GM21360 (cell line): ENCODE measurements at regions not wholly inside any gene's neighbourhood (a gene's known extent, or its start where the extent isn't known, plus 50 kb on each side); places are given as distances from the start of the nearest gene placed in this dataset.
"Not testable (repeated sequence)": the region's sequence is repeated elsewhere in the genome, so short reads cannot be mapped to it uniquely, and the experiment has no call there.

Experiments used
- ATAC-seq: cut with Tn5 transposase; IDR thresholded peaks from one replicate; pipeline ENCODE4 v1.9.1; 2021; ENCODE audit warnings: mild to moderate bottlenecking, moderate library complexity; ENCODE audit not compliant: unreplicated experiment

DNA sequence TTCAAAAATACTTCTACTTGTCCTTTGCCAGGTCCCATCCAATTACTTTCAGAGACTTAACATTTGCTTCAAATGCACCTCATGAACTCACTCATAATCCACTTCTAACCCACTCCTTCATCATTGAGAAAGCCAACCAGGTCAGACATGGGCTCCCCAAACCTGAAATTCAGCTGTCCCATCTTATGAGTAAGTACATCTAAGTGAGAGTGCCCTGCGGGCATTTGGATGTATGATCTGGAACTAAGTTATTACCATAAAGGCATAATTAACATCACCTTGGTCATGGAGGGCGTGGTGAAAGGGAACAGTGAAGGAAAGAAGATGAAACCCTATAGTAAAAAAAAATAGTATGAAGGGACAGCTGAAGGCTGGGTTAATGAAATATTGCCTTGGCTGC is 896.8 kb downstream of the C6orf118 start:
- ATAC-seq: no peak

DNA sequence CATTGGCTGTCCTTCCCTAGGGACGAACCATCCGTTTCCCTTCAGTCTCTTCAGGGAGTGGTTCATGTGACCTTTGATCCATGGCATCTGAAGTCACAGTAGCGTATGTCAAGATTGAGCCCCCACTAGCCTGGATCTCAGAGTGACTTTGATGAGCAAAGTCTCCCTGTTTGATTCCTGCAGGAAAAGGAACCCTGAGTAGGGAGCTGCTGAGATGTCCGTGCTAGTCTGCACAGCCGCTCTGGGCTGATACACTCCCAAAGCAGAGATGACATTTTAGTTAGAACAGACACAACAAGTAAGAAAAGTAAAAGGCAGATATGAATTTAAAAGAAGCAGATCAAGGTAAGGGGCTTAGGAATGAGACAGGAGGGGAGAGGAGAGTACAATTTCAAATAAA is 899.4 kb downstream of the C6orf118 start:
- no peak for ATAC-seq

DNA sequence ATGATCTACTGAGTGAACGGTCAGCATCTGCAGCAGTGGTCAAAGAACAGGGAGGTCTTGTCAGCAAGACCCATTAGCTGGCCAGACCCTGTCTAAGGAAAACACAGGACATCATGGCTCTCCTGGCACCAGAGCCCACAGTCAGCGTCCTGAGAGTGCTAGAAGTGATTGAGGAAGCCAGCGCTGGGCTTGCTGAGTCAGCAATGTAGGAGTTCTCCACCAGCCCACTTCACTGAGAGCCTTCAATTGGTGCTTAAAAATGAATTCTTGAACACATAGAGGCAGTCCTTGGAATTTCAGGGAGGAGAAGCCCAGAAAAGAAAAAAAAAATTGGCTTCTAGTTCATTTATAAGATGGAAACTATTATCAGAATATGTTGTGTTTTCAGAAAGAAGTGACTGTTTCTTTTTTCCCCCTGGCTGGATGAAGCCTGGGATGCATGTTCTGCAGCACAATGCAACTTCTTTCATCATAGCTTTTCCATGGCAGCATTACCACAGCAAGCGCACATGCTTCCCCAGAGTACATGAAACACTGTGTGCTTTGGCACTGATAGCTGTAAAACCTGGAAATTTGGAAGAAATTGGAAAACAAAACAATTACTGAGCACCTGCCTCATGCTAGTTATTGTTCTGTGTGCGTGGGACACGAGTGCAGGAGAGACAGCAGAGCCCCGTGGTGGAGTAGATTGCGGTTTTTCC is 899.9 kb downstream of the C6orf118 start:
- ATAC-seq: no peak

DNA sequence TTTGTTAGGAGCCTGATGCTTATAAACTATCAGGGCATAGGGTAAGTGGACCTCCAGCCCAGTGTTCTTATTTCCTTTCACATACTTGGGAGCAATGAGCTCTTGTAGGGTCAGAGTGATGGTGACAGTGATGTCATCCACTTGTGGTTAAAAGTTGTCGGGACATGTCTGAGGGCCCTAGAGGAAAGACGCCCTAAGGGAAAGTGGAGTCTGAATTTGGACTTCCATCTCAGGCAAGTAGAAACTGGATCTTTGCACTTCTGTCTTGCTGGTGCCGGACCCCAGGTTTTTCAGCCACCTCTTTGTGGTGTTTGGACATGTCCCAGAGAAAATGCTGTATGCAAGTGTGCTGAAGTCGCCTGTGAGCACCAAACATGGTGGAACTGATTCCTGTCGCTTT is 900.5 kb downstream of the C6orf118 start:
- no peak for ATAC-seq

DNA sequence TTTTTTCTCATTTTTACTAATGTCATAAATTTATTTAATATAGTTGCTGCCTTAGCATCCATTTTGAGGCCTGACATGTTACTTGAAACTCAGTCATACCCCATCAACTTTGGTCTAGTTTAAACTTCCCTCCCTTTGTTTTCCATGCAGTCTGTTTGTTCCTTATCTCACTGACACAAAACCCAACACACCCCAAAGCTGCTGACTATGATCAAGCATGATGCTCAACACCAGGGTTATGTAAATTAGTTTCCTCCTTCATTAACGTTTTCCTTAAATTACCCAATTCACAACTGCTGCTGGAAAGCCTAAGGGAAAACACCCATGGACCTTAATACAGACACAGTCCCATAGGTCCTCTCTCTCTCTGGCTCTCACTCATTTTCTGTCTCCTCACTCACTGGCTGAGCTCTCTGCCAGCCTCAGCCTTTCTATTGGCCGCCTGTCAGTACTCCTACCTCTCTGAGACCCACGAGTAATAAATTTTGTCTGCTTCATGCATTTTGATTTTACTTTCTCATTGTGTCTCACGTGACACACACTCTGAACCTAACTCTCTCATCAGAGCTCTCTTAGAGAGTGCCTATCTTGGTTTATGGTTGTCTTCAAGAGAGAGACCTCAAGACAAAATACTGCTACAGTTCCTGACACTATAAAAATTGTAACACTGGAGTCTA is 904.5 kb downstream of the C6orf118 start:
- ATAC-seq: no peak

DNA sequence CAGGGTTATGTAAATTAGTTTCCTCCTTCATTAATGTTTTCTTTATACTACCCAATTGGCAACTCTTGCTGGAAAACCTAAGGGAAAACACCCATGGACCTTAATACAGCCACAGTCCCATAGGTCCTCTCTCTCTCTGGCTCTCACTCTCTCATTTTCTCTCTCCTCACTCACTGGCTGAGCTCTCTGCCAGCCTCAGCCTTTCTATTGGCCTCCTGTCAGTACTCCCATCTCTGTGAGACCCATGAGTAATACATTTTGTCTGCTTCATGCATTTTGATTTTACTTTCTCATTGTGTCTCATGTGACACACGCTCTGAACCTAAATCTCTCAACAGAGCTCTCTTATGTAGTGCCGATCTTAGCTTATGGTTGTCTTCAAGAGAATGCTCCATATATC is 907.5 kb downstream of the C6orf118 start:
- ATAC-seq: no peak

DNA sequence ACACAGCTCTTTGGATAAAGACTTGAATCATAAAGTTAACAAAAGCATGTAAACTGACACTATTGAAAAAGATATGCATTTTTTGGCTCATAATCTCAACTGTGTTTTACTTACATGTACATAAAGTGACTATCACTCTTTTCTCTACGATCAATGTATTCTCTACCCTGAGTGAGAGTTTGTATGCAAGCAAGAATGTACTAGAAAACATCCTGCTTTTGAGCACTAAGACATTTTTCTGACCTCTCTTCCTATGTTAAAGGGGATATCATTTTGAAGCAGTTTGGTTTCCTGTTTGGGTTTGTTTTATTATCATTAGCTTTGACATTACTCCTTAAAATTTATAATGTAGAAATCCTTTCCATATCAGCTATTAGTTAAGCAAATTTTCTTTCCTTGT is 910.8 kb downstream of the C6orf118 start:
- ATAC-seq: no peak

DNA sequence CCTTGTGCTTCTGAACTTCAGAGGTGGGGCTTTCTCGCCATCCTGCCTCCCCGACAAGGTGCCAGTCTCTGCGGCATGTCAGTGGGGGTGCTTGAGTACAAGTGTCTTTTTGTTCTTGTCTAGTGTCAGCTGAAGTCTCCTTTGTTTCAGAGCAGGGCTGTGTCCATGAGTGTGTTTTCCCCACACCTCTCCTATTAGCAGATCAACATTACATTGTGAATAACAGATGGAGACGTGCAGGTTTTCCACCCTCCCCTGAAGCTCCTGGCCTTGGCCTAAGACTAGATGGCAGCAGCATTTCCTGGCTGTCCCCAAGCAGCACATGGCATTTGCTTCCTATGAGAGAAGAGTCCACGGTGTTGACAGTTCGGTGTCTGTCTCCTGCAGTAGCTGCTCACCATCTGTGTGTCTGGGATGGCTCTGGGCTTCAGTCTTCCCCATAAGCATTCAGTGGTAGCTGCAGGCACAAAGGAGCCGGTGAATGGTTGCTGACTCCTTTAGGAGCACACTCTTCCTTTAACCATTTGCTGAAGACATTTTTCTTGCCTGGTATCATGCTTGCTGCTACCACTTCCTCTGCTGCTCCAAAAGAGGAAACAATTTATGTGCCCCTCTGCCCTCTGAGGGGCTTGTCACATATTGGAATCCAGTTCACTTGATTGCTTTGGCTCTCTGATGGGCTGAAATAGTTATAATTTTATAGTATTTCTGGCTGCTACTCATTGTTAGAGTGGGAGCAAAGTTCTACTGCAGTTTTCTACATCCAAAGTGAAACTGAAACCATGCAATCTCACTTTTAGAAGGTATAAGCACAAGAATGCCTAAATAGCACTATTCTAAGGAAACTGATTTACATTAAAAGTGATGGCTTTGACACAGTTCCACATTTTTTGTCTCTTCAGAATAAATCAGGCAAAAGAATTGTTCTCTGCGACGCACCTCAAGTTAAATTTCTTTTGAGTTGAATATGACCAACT is 913.0 kb downstream of the C6orf118 start:
- ATAC-seq: no peak

DNA sequence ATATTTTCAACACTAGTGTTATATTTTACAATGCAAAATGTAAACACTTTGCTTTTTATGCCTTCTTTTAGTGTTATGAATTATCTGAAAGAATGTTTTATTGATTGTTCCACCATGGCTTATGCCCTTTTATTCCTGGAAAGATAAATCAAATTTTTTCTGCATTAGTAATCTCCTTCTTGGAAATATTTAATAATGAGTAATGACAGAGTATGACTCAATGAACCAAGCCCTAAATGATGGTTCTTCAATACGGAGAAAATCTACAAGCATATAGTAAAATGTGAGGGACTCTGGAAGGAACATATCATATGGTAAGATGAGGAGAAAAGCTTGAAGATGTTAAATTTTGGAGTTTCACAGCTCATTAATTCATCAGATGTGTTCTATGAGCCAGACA is 929.6 kb downstream of the C6orf118 start:
- no peak for ATAC-seq

DNA sequence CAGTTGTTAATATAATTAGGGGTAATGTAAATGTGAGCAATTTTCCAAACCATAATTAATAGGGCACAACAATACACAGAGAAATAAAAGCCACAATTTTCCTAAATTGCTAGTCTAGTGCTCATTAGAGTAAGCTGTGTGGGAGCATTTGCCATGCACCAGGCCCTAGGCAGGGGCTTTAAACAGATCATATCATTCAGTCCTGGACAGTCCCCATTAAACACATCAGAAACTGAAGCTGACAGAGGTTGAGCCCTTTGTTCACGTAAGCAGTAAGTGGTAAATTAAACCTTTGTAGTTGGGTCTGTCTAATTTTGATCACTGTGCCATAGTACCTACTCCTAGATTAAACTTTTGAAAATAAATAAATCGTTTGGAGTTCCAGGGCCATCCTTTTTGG is 931.1 kb downstream of the C6orf118 start:
- ATAC-seq: no peak

DNA sequence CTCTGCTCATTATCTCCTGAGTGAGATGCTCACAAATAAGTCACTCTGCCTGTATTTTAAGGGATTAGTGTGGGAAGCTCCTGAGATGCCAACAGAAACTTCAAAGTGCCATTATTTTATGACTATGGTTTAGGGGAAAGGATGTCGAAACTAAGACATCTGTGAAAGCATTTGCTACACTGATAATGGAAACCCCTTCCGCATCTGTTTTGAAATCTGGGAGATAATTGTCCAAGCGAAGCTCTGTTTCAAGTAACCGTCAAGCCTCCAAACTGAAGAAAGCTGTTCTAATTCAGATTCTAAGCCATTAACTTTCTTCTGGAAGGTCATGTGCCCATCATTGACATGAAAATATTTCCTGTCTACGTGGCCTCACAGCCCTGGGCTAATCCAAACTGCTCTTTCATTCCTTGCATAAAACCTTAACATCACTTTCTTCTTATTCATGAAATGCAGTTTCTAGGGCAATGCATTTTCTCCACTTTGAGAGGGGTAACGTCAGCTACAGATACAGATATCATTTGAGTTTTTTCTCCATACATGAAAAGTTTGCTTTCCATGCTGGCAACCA is 932.0 kb downstream of the C6orf118 start:
- no peak for ATAC-seq

DNA sequence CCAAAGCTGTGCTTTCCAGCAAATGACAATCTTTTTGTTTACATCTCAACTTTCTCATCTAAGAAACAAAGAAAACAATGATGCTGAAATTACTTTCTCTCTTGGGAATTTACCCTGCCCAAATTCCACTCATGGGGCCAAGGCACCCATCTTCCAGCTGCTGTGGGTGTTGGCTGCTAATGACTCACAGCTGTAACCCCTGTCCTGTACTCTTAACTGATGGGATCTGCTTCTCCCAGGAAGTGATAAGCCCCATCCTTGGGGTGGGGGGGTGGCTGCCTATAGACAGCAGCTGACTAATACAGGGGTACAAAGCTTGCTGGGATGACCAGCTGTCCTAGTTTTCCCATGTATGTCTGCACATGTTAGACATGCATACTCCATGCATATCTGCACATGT is 938.6 kb downstream of the C6orf118 start:
- ATAC-seq: no peak

DNA sequence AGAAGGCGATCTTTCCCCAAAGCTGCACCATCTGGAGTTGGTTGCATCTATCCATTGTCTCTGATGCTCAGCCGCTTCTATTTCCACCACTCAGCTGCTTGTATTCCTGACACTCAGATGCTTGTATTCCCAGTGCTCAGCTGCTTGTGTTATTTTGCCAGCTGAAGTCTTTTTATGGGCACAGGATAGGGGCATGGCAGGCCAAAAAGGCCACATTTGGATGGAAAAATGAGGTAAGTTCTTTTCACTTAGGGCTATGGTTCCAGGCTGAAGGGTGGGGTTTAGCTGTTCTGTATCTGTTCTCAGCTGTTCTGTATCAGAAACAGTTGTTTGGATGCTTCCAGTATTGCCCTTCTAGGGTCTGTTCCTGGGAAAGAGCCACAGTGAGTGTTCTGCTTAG is 944.9 kb downstream of the QKI start:
- ATAC-seq: no peak

DNA sequence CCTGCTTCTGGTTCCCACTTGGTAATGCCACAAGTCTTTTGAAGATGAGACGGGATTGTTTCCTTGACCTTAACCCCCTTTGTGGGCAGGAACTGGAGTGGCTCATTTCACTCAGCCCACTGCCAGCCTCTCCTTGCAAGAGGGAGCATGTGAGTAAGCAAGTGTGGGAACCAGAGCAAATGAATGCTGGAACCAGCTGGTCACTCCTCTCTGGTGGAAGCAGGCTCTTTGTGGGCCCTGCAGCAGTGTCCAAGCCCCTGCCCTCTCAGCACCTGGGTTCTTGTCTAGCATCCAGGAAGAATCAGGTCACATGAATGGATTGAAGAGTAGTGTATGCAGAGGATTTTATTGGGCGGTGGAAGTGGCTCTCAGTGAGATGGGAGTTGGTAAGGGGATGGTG is 944.5 kb downstream of the QKI start:
- no peak for ATAC-seq

DNA sequence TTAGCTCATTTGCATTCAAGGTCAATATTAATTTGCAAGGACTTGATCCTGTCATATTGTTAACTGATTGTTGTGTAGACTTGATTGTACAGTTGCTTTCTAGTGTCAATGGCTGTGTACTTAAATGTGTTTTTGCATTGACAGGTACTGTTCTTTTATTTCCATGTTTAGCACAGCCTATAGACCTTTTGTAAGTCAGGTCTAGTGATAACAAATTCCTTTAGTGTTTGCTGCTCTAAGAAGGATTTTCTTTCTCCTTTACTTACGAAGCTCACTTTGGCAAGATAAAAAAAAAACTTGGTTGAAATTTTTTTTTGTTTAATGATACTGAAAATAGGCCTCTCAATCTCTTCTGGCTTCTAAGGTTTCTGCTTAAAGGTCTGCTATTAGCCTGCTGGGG is 942.3 kb downstream of the QKI start:
- ATAC-seq: no peak

DNA sequence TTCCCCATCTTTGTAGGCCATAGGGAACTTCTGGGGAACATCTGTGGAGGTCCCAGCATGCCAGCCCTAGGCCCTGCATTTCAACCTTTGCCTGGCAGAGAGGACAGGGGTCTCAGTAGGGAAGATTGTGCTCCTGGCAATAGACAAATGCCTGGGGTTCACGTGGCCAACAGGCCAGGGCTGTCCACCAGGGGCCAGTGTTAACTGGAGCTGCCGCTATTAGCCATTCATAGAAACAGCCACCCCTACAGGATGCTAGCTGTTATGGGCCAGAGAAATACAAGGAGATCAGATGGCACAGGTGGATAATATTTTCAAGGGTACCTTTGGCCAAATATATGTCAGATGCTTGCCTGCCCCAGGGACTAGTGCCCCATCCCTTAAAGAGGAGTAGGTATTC is 932.9 kb downstream of the QKI start:
- no peak for ATAC-seq

DNA sequence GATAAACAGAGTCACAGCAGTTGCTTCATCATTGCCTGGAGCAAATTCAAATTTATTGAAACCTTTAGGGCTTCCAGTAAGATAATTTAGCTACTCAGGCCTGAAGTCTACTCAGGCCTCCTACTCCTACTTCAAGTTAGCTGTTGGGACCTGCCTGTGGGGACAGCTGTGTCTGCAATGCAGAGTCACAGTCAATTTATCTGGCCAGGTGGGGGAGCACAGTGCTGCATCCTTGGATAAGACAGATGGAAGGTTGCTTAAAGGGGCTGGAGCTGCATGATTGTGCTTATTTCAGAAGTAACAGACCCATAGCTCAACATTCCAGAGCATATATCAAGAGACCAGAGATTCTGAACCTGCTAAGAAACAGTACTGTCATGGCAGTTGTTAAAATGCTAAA is 932.1 kb downstream of the QKI start:
- ATAC-seq: no peak

DNA sequence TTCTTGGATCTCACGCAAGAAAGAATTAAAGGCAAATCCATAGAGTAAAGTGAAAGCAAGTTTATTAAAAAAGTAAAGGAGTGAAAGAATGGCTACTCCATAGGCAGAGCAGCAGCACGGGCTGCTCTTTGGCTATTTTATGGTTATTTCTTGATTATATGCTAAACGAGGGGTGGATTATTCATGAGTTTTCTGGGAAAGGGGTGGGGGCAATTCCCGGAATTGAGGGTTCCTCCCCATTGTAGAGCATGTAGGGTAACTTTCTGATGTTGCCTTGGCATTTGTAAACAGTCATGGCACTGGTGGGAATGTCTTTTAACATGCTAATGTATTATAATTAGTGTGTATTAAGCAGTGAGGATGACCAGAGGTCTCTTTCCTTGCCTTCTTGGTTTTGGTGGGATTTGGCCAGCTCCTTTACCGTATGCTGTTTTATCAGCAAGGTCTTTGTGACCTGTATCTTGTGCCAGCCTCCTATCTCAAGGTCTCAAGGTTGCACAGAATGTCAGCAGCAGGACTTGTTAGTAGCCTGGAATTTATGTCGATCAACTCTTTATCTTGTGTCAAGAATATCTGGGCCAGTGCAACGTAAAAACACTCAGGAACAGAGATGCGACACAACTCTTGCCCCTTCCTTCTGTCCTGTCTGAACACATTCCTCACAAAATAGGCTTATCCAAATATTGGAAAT is 931.4 kb downstream of the QKI start:
- ATAC-seq: no peak

DNA sequence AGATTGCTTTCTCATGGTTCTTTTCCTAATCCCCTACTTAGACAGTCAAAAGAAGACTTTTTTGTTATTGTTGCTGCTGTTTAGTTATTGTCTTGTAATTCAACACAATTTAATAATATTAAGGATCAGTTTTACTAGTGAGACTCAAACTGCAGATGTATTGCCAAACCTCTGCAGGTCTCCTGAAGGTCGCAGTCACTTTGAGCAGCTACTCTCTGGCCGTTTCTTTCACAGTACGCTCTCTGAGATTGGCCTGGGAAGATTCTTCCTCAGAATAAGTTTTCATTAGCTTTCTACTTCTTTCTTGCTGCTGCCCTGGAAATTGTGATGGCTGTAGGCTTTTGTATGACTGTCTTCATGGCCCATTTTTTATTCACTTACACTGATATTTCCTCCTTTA is 930.8 kb downstream of the QKI start:
- ATAC-seq: no peak

DNA sequence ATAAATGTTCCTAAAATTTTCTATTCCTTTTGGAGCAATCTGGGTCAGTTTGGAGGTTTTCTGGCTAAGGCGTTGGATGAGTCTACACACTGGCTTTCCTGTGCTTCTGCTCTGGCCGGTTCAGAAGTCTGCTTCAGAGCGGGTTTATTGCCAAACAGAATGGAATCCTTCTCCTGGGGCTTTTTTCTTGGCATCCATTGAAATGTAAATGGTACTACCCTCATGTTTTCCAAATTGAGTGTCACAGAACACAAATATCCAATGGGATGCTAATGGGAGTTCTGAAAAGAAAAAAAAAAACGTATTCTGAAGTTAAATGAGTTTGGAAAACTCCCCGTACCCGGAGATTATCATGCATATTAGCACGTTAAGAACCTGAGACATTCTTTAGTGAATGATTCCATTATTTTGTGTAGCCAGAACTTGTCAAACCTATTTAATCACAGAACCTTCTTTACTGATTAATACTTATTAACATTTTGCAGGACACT is 930.3 kb downstream of the QKI start:
- no peak for ATAC-seq

DNA sequence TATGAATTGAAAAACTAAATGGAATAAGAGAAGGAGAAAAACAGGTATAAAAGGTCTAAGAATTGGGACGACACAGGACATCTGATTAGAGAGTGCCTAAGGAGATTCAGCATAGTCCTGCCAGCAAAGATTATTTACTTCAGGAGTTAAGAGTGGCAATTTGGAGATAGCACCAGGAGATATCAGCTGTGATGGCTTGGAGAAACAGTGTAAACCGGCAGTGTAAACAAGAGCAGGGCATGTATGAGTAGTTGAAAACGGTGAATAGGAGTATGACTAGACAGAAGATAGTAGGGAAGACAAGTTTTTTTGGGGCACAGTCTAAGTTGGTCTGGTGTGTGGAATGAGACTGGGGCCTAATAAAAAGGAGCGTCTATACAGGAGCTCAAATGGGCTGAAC is 924.9 kb downstream of the QKI start:
- not testable (repeated sequence) for ATAC-seq
